IMR-90 (cell line): ENCODE measurements at regions not wholly inside any gene's neighbourhood (a gene's known extent, or its start where the extent isn't known, plus 50 kb on each side); places are given as distances from the start of the nearest gene placed in this dataset.

Experiments
- ATAC-seq: fragments of 200-7000 bp; cut with Tn5 transposase; 2 replicates; pipeline ENCODE4 v1.9.1; 2020; ENCODE audit warnings: low read depth, mild to moderate bottlenecking, moderate library complexity
- BruUV-seq: library from RNA; stranded (reverse); fragments of 400-500 nt; replicated peaks from 2 replicates; lab custom pipeline; 2021; lab: Mats Ljungman, UMichigan
- CTCF ChIA-PET: fragments of 300-600 bp; formaldehyde crosslinking; extraction: SDS; loops from one replicate; lab custom pipeline; 2021; ENCODE audit warnings: antibody characterized with exemption; lab: Yijun Ruan, JAX
- POLR2A ChIA-PET: fragments of 300-600 bp; sonication (Branson Sonifier 250); formaldehyde crosslinking; loops from one replicate; lab custom pipeline; 2022; ENCODE audit warnings: antibody characterized with exemption; ENCODE audit not compliant: unreplicated experiment; lab: Charles Lee
- DNase-seq: peaks from one replicate; pipeline ENCODE4 v3.0.0; 2013
- H2AFZ ChIP-seq: replicated peaks from 2 replicates; pipeline ENCODE3; 2013; ENCODE audit warnings: low read length, mild to moderate bottlenecking; ENCODE audit not compliant: poor library complexity
- H2AK5ac ChIP-seq: 2 replicates; pipeline ENCODE4 v1.6.1; 2013; ENCODE audit warnings: low read depth, low read length, inconsistent platforms
- H2AK9ac ChIP-seq: replicated peaks from 2 replicates; pipeline ENCODE3; 2013; ENCODE audit warnings: mild to moderate bottlenecking, low read depth, low read length, moderate library complexity; ENCODE audit not compliant: poor library complexity
- H2BK120ac ChIP-seq: 2 replicates; pipeline ENCODE4 v1.6.1; 2013; ENCODE audit warnings: low read depth, low read length, inconsistent platforms
- H2BK15ac ChIP-seq: 3 replicates; pipeline ENCODE4 v1.6.1; 2013; ENCODE audit warnings: low read depth, low read length, inconsistent platforms
- H2BK20ac ChIP-seq: 2 replicates; pipeline ENCODE4 v1.6.1; 2013; ENCODE audit warnings: low read depth, mild to moderate bottlenecking, inconsistent platforms, low read length, moderate library complexity
- H2BK5ac ChIP-seq: 2 replicates; pipeline ENCODE4 v1.6.1; 2013; ENCODE audit warnings: mild to moderate bottlenecking, low read depth, low read length, inconsistent platforms; ENCODE audit not compliant: poor library complexity, severe bottlenecking
- H3K14ac ChIP-seq: replicated peaks from 2 replicates; pipeline ENCODE4 v1.6.1; 2013; ENCODE audit warnings: low read depth, low read length, inconsistent platforms
- H3K18ac ChIP-seq: 2 replicates; pipeline ENCODE4 v1.6.1; 2013; ENCODE audit warnings: low read depth, low read length, control low read depth
- H3K23ac ChIP-seq: 2 replicates; pipeline ENCODE4 v1.6.1; 2013; ENCODE audit warnings: low read depth, low read length, inconsistent platforms
- H3K27ac ChIP-seq: 2 replicates; pipeline ENCODE4 v1.5.1; 2013; ENCODE audit warnings: mild to moderate bottlenecking, control low read depth, low read length; ENCODE audit not compliant: insufficient read depth
- H3K27me3 ChIP-seq: 2 replicates; pipeline ENCODE4 v1.6.1; 2013; ENCODE audit warnings: low read length; ENCODE audit not compliant: control insufficient read depth, insufficient read depth
- H3K36me3 ChIP-seq: 2 replicates; pipeline ENCODE4 v1.6.1; 2013; ENCODE audit warnings: low read length, mixed read lengths; ENCODE audit not compliant: control insufficient read depth, insufficient read depth
- H3K4ac ChIP-seq: 2 replicates; pipeline ENCODE4 v1.6.1; 2013; ENCODE audit warnings: low read depth, low read length, inconsistent platforms
- H3K4me1 ChIP-seq: 2 replicates; pipeline ENCODE4 v1.6.1; 2013; ENCODE audit warnings: low read length, mixed read lengths; ENCODE audit not compliant: control insufficient read depth, insufficient read depth
- H3K4me2 ChIP-seq: 2 replicates; pipeline ENCODE4 v1.6.1; 2013; ENCODE audit warnings: low read depth, mild to moderate bottlenecking, control low read depth, low read length, moderate library complexity
- H3K4me3 ChIP-seq: 2 replicates; pipeline ENCODE4 v1.5.1; 2013; ENCODE audit warnings: low read depth, mild to moderate bottlenecking, control low read depth, low read length, moderate library complexity; ENCODE audit not compliant: insufficient read depth
- H3K56ac ChIP-seq: 2 replicates; pipeline ENCODE4 v1.6.1; 2013; ENCODE audit warnings: low read length, inconsistent platforms; ENCODE audit not compliant: insufficient read depth; ENCODE audit errors: extremely low read depth
- H3K79me1 ChIP-seq, 2 experiments: 2 replicates each; pipeline ENCODE4 v1.6.1; 2013; ENCODE audit warnings: low read length in 2 of 2, inconsistent platforms in 1 of 2, low read depth in 1 of 2
- H3K9ac ChIP-seq: 2 replicates; pipeline ENCODE4 v1.6.1; 2013; ENCODE audit warnings: low read depth, low read length, control low read depth
- H3K9me1 ChIP-seq: 2 replicates; pipeline ENCODE4 v1.6.1; 2013; ENCODE audit warnings: low read length, inconsistent platforms; ENCODE audit not compliant: insufficient read depth
- H3K9me3 ChIP-seq: 2 replicates; pipeline ENCODE4 v1.6.1; 2013; ENCODE audit warnings: low read length; ENCODE audit not compliant: control insufficient read depth, insufficient read depth
- H4K20me1 ChIP-seq: 2 replicates; pipeline ENCODE4 v1.6.1; 2013; ENCODE audit warnings: low read length, inconsistent platforms; ENCODE audit not compliant: insufficient read depth
- H4K5ac ChIP-seq: 2 replicates; pipeline ENCODE4 v1.6.1; 2013; ENCODE audit warnings: mild to moderate bottlenecking, low read depth, low read length, control low read depth
- H4K8ac ChIP-seq, 2 experiments: 2 replicates each; pipeline ENCODE4 v1.6.1; 2013; ENCODE audit warnings: low read depth in 2 of 2, low read length in 2 of 2, control low read depth in 1 of 2, inconsistent platforms in 1 of 2
- H4K91ac ChIP-seq: 2 replicates; pipeline ENCODE4 v1.6.1; 2013; ENCODE audit warnings: low read depth, low read length, inconsistent platforms; ENCODE audit not compliant: insufficient read depth
- CEBPB ChIP-seq: IDR thresholded peaks from 2 replicates; pipeline ENCODE4 v1.6.1; 2012; ENCODE audit warnings: low read depth, low read length, improper control_type of control experiment
- MAZ ChIP-seq: IDR thresholded peaks from 2 replicates; pipeline ENCODE4 v1.6.1; 2012; ENCODE audit warnings: low read depth, mild to moderate bottlenecking, low read length, improper control_type of control experiment, moderate library complexity, borderline replicate concordance
- NFE2L2 ChIP-seq: fragments of 150-350 bp; IDR thresholded peaks from 2 replicates; pipeline ENCODE4 v1.6.1; 2016; ENCODE audit warnings: low read depth, mild to moderate bottlenecking, low read length
- POLR2A ChIP-seq: IDR thresholded peaks from 2 replicates; pipeline ENCODE4 v1.6.1; 2012; ENCODE audit warnings: mild to moderate bottlenecking, low read depth, low read length
- RAD21 ChIP-seq: IDR thresholded peaks from 2 replicates; pipeline ENCODE4 v1.6.1; 2012; ENCODE audit warnings: low read length, improper control_type of control experiment
- SMC3 ChIP-seq: fragments of 150-350 bp; IDR thresholded peaks from 2 replicates; pipeline ENCODE4 v1.6.1; 2016; ENCODE audit warnings: low read depth, mild to moderate bottlenecking, antibody characterized with exemption, low read length, moderate library complexity
- WGBS, 2 experiments: methylation state at CpG; one replicate each; pipeline versions ENCODE4 v1.1.5 to v1.1.7; 2013; ENCODE audit warnings: missing lambda C conversion rate in 2 of 2; ENCODE audit not compliant: insufficient read length in 1 of 2; ENCODE audit errors: extremely low coverage in 2 of 2; 5-methylcytosine and 5-hydroxymethylcytosine counted together
- dilution Hi-C: fragments of 300-500 bp; cut with HindIII; formaldehyde crosslinking; loops from one replicate; pipeline ENCODE4 v1.14.3; 2018; ENCODE audit warnings: low sequenced_read_pairs; ENCODE audit not compliant: unreplicated experiment
- in situ Hi-C: fragments of 300-500 bp; cut with MboI; formaldehyde crosslinking; loops from 3 replicates; pipeline ENCODE4 v1.14.3; 2019; ENCODE audit warnings: low sequenced_read_pairs, inconsistent platforms, mixed read lengths
- intact Hi-C: fragments of 100-400 bp; cut with micrococcal nuclease; formaldehyde crosslinking; loops from 2 replicates; pipeline ENCODE4 v1.10.0; 2022
- TF ChIP-seq, protein P1 (sequence below): conservative IDR thresholded peaks from 2 replicates; pipeline ENCODE4 v1.5.1; 2012; ENCODE audit warnings: mild to moderate bottlenecking, low read depth, low read length, improper control_type of control experiment

DNA sequence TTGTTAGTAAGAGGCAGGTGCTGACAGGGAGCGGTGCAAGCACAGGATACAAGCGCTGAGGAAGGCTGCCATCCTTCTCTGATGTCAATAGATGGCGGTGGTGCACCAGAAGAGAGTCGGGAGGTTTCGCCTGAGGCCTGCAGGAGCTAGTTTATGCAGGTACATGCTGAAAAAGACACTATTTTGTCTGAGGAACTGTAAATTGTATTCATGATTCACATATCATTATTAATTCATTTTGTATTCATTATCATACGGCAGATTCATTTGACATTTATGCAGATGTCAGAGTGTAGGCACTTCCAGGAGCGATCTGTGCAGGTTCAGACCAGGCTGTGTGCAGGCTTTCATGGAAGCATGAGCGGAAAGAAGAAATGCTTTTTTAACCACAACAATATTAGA lies 824.0 kb downstream of the STIM2 start:
- 100% methylated on average over 2 of the region's 8 CpGs; no CpG with 5 or more reads in 1 of the 2 experiments for WGBS, 2 experiments
- in situ Hi-C loops (no loop called here), intact Hi-C loops (no loop called here), dilution Hi-C loops (no loop called here)
- Histone ChIP-seq H2AK9ac (no peak overlapping the region), H3K9me1 (no peaks in the 10 kb centered on the region), H2AK5ac (no peak overlapping the region), H3K27ac (no peak overlapping the region), H2AFZ (no peak overlapping the region), H4K20me1 (no peaks in the 10 kb centered on the region), H3K36me3 (no peaks in the 10 kb centered on the region), H3K23ac (no peak overlapping the region), H3K14ac (no peak overlapping the region), H3K56ac (no peak overlapping the region), H3K79me1 (no peaks in the 10 kb centered on the region), H3K4me3 (no peak overlapping the region), H3K4me2 (no peak overlapping the region), H3K9ac (no peak overlapping the region), H3K4me1 (no peaks in the 10 kb centered on the region), H4K8ac (no peak overlapping the region), H3K27me3 (no peaks in the 10 kb centered on the region), H2BK15ac (no peak overlapping the region), H4K5ac (no peak overlapping the region), H4K91ac (no peak overlapping the region), H3K18ac (no peak overlapping the region), H3K4ac (no peak overlapping the region), H2BK120ac (no peak overlapping the region), H2BK5ac (no peak overlapping the region), H3K9me3 (no peaks in the 10 kb centered on the region), H2BK20ac (no peak overlapping the region)
- ATAC-seq (peak; percentile 84), DNase-seq (peak; percentile 42)
- ChIA-PET POLR2A (no interaction called here), CTCF (interaction anchor here (0.6 to 1.5 kb wide), 7 partner anchors 8 to 1968 kb away, joined by 3 to 5 read pairs (median 4); no protein-coding TSS in a partner anchor)
- TF ChIP-seq CEBPB (no peak), POLR2A (no peak), NFE2L2 (no peak), RAD21 (peak; percentile 79), MAZ (no peak), SMC3 (peak; percentile 35)
- TF ChIP-seq, protein P1, sequence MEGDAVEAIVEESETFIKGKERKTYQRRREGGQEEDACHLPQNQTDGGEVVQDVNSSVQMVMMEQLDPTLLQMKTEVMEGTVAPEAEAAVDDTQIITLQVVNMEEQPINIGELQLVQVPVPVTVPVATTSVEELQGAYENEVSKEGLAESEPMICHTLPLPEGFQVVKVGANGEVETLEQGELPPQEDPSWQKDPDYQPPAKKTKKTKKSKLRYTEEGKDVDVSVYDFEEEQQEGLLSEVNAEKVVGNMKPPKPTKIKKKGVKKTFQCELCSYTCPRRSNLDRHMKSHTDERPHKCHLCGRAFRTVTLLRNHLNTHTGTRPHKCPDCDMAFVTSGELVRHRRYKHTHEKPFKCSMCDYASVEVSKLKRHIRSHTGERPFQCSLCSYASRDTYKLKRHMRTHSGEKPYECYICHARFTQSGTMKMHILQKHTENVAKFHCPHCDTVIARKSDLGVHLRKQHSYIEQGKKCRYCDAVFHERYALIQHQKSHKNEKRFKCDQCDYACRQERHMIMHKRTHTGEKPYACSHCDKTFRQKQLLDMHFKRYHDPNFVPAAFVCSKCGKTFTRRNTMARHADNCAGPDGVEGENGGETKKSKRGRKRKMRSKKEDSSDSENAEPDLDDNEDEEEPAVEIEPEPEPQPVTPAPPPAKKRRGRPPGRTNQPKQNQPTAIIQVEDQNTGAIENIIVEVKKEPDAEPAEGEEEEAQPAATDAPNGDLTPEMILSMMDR = peak; percentile 62
- no TSS peak for BruUV-seq
